Astrocyte (in vitro differentiated cells and primary cell): ENCODE measurements at regions not wholly inside any gene's neighbourhood (a gene's known extent, or its start where the extent isn't known, plus 50 kb on each side); places are given as distances from the start of the nearest gene placed in this dataset.
A peak's percentile ranks its signal among the peaks of the same experiment; 100 is the strongest.

Experiments
- DNase-seq: peaks from one replicate; pipeline ENCODE4 v3.0.0-alpha.2; 2010; ENCODE audit warnings: low read depth
- FAIRE-seq: peaks from 2 replicates; lab custom pipeline; 2011; peaks lifted over from hg19 to GRCh38; lab: Jason Lieb, UNC
- H2AFZ ChIP-seq: 2 replicates; pipeline ENCODE4 v1.6.0; 2012; ENCODE audit warnings: low read depth, low read length, inconsistent platforms
- H3K27ac ChIP-seq: 2 replicates; pipeline ENCODE4 v1.5.1; 2011; ENCODE audit warnings: low read depth, low read length, inconsistent platforms
- H3K27me3 ChIP-seq: 2 replicates; pipeline ENCODE4 v1.6.0; 2011; ENCODE audit warnings: low read length, inconsistent platforms; ENCODE audit not compliant: insufficient read depth
- H3K36me3 ChIP-seq: 2 replicates; pipeline ENCODE4 v1.5.1; 2011; ENCODE audit warnings: low read length, inconsistent platforms; ENCODE audit not compliant: insufficient read depth
- H3K4me1 ChIP-seq: 2 replicates; pipeline ENCODE4 v1.5.1; 2011; ENCODE audit warnings: low read length, inconsistent platforms; ENCODE audit not compliant: insufficient read depth
- H3K4me2 ChIP-seq: 2 replicates; pipeline ENCODE4 v1.6.0; 2012; ENCODE audit warnings: low read length, inconsistent platforms
- H3K4me3 ChIP-seq: 2 replicates; pipeline ENCODE4 v1.5.1; 2011; ENCODE audit warnings: low read depth, mild to moderate bottlenecking, low read length, inconsistent platforms; ENCODE audit not compliant: insufficient read depth
- H3K79me2 ChIP-seq: 2 replicates; pipeline ENCODE4 v1.6.0; 2012; ENCODE audit warnings: mild to moderate bottlenecking, low read length, inconsistent platforms; ENCODE audit not compliant: insufficient read depth
- H3K9ac ChIP-seq: 2 replicates; pipeline ENCODE4 v1.6.0; 2012; ENCODE audit warnings: mild to moderate bottlenecking, low read length, inconsistent platforms
- H3K9me3 ChIP-seq: 2 replicates; pipeline ENCODE4 v1.5.1; 2012; ENCODE audit warnings: low read depth, mild to moderate bottlenecking, low read length, inconsistent platforms; ENCODE audit not compliant: insufficient read depth
- H4K20me1 ChIP-seq: 2 replicates; pipeline ENCODE4 v1.6.0; 2012; ENCODE audit warnings: low read length, inconsistent platforms; ENCODE audit not compliant: insufficient read depth
- H3K27ac Mint-ChIP-seq: one replicate; pipeline ENCODE4 v1.8.0; 2021; ENCODE audit warnings: mild to moderate bottlenecking, mixed read lengths; ENCODE audit not compliant: unreplicated experiment
- H3K27me3 Mint-ChIP-seq: one replicate; pipeline ENCODE4 v1.8.0; 2021; ENCODE audit warnings: low read depth, mixed read lengths; ENCODE audit not compliant: unreplicated experiment
- H3K36me3 Mint-ChIP-seq: one replicate; pipeline ENCODE4 v1.8.0; 2021; ENCODE audit warnings: low read depth, mixed read lengths; ENCODE audit not compliant: unreplicated experiment
- H3K4me1 Mint-ChIP-seq: one replicate; pipeline ENCODE4 v1.8.0; 2021; ENCODE audit warnings: low read depth, mixed read lengths; ENCODE audit not compliant: unreplicated experiment
- H3K4me3 Mint-ChIP-seq: one replicate; pipeline ENCODE4 v1.8.0; 2021; ENCODE audit warnings: mild to moderate bottlenecking, moderate library complexity, mixed read lengths; ENCODE audit not compliant: unreplicated experiment
- H3K9me3 Mint-ChIP-seq: one replicate; pipeline ENCODE4 v1.8.0; 2021; ENCODE audit warnings: mild to moderate bottlenecking, mixed read lengths; ENCODE audit not compliant: unreplicated experiment
- EZH2 ChIP-seq: IDR thresholded peaks from 2 replicates; pipeline ENCODE4 v1.6.1; 2012; ENCODE audit warnings: mild to moderate bottlenecking, low read length, inconsistent platforms; ENCODE audit not compliant: insufficient read depth
- TF ChIP-seq, protein P1 (sequence below): IDR thresholded peaks from 2 replicates; pipeline ENCODE4 v1.5.1; 2011; ENCODE audit warnings: low read depth, mild to moderate bottlenecking, inconsistent platforms, low read length, moderate library complexity; ENCODE audit not compliant: insufficient read depth

DNA sequence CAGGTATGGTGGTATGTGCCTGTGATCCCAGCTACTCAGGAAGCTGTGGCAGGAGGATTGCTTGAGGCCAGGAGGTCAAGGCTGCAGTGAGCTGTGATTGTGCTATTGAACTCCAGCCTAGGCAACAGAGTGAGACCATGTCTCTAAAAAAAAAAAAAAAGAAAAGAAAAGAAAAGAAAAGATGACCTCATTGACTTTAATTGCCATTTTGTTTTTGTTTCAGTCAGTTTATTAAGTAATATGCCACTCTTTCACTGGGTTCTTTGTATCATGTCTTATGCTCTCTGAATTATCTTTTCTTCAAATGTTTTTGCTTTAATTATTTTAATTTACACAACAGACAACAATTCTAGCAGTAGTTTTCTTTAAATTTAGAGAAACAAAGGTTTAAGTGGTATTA lies 293.8 kb downstream of the TSHZ3 start:
- H3K36me3 Mint-ChIP-seq: peaks cover 2% of the 10 kb centered on the region
- no peaks in the 10 kb centered on the region for H4K20me1 ChIP-seq
- H3K4me3 Mint-ChIP-seq: no peak overlapping the region
- H3K9me3 Mint-ChIP-seq: peaks cover 6% of the 10 kb centered on the region
- H3K27me3 ChIP-seq: no peaks in the 10 kb centered on the region
- no peaks in the 10 kb centered on the region for H3K9me3 ChIP-seq
- DNase-seq (no peak), FAIRE-seq (no peak)
- no peak overlapping the region for H3K27ac ChIP-seq
- TF ChIP-seq EZH2: no peak
- TF ChIP-seq, protein P1, sequence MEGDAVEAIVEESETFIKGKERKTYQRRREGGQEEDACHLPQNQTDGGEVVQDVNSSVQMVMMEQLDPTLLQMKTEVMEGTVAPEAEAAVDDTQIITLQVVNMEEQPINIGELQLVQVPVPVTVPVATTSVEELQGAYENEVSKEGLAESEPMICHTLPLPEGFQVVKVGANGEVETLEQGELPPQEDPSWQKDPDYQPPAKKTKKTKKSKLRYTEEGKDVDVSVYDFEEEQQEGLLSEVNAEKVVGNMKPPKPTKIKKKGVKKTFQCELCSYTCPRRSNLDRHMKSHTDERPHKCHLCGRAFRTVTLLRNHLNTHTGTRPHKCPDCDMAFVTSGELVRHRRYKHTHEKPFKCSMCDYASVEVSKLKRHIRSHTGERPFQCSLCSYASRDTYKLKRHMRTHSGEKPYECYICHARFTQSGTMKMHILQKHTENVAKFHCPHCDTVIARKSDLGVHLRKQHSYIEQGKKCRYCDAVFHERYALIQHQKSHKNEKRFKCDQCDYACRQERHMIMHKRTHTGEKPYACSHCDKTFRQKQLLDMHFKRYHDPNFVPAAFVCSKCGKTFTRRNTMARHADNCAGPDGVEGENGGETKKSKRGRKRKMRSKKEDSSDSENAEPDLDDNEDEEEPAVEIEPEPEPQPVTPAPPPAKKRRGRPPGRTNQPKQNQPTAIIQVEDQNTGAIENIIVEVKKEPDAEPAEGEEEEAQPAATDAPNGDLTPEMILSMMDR: no peak
- no peaks in the 10 kb centered on the region for H3K36me3 ChIP-seq
- H3K4me1 Mint-ChIP-seq: no peaks in the 10 kb centered on the region
- H3K4me2 ChIP-seq: no peak overlapping the region
- no peak overlapping the region for H3K27ac Mint-ChIP-seq
- H3K9ac ChIP-seq: no peak overlapping the region
- peaks cover 10% of the 10 kb centered on the region for H3K27me3 Mint-ChIP-seq
- H2AFZ ChIP-seq: no peak overlapping the region
- no peak overlapping the region for H3K4me3 ChIP-seq
- H3K4me1 ChIP-seq: no peaks in the 10 kb centered on the region
- H3K79me2 ChIP-seq: no peaks in the 10 kb centered on the region

DNA sequence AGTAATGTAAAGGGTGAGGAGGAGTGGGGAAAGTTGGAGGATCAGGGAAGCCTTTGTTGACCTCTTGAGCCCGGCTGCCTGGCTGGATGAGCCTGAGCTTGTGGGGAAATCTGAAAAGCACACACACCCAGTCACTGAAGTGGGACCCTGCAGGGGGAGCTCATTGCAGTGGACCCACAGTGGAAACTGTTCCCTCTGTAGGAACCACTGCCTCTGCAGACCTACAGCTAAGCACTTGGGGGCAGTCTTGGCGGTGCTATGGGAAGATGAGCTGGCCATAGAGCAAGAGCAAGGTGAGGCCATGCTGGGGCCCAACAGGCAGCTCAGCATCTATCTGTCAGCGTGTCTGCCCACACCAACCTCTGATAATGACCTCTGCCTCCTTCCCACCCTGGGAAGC lies 294.8 kb downstream of the TSHZ3 start:
- Mint-ChIP-seq H3K36me3 (peaks cover 2% of the 10 kb centered on the region), H3K27me3 (peaks cover 10% of the 10 kb centered on the region), H3K27ac (no peak overlapping the region), H3K9me3 (peaks cover 6% of the 10 kb centered on the region), H3K4me3 (no peak overlapping the region), H3K4me1 (no peaks in the 10 kb centered on the region)
- H4K20me1 ChIP-seq: no peaks in the 10 kb centered on the region
- DNase-seq: peak; percentile 46
- H3K79me2 ChIP-seq: no peaks in the 10 kb centered on the region
- H2AFZ ChIP-seq: no peak overlapping the region
- no peak for FAIRE-seq
- H3K27ac ChIP-seq: no peak overlapping the region
- no peak for TF ChIP-seq EZH2
- TF ChIP-seq, protein P1: peak; percentile 59
- no peaks in the 10 kb centered on the region for H3K9me3 ChIP-seq
- no peak overlapping the region for H3K9ac ChIP-seq
- no peaks in the 10 kb centered on the region for H3K4me1 ChIP-seq
- no peak overlapping the region for H3K4me2 ChIP-seq
- H3K27me3 ChIP-seq: no peaks in the 10 kb centered on the region
- H3K36me3 ChIP-seq: no peaks in the 10 kb centered on the region
- no peak overlapping the region for H3K4me3 ChIP-seq

DNA sequence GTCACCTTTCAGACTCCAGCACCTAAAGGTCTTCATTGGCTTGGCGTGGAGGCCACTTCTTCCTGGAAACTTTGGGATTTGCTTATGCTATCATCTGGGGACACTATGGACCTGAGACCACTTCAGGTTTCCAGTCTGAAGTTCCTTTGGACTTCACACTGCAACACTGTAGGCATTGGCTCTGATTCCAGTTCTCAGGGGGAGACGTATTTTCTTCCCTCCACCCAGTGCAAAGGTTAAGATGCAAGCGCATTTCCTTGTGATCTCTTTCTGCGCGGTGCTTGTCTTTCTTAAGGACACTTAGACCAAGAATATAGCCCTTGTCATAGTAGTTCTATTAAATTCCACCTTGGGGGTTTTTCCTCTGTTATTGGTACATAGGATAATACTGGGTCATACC lies 299.8 kb downstream of the TSHZ3 start:
- Histone ChIP-seq H3K9me3 (no peaks in the 10 kb centered on the region), H2AFZ (no peak overlapping the region), H3K79me2 (no peaks in the 10 kb centered on the region), H3K27ac (no peak overlapping the region), H3K36me3 (no peaks in the 10 kb centered on the region), H3K4me2 (no peak overlapping the region), H3K4me3 (no peak overlapping the region), H4K20me1 (no peaks in the 10 kb centered on the region), H3K27me3 (no peaks in the 10 kb centered on the region), H3K9ac (no peak overlapping the region), H3K4me1 (no peaks in the 10 kb centered on the region)
- peaks cover 10% of the 10 kb centered on the region for H3K27me3 Mint-ChIP-seq
- no peak for FAIRE-seq
- H3K4me1 Mint-ChIP-seq: no peaks in the 10 kb centered on the region
- no peak overlapping the region for H3K27ac Mint-ChIP-seq
- no peaks in the 10 kb centered on the region for H3K36me3 Mint-ChIP-seq
- TF ChIP-seq, protein P1: no peak
- TF ChIP-seq EZH2: no peak
- DNase-seq: no peak
- no peaks in the 10 kb centered on the region for H3K9me3 Mint-ChIP-seq
- no peak overlapping the region for H3K4me3 Mint-ChIP-seq
